Activated B cell treated with CpG ODN at 0.5 μM for 24 hours (primary cell): ENCODE measurements at regions not wholly inside any gene's neighbourhood (a gene's known extent, or its start where the extent isn't known, plus 50 kb on each side); places are given as distances from the start of the nearest gene placed in this dataset.

ENCODE experiments used
- ATAC-seq: fragments of 200-7000 bp; cut with Tn5 transposase; one replicate; pipeline ENCODE4 v1.10.0; 2021; ENCODE audit warnings: low read depth, mild to moderate bottlenecking, moderate library complexity
- CTCF ChIA-PET: fragments of 350-600 bp; sonication (Branson Sonifier 250); formaldehyde crosslinking; loops from one replicate; lab custom pipeline; 2021; ENCODE audit warnings: antibody characterized with exemption; lab: Charles Lee
- POLR2A ChIA-PET: fragments of 350-600 bp; sonication (Branson Sonifier 250); formaldehyde crosslinking; loops from one replicate; lab custom pipeline; 2021; ENCODE audit warnings: antibody characterized with exemption; lab: Charles Lee
- DNase-seq: peaks from one replicate; pipeline ENCODE4 v3.0.0; 2022
- H3K27ac Mint-ChIP-seq: one replicate; pipeline ENCODE4 v1.8.0; 2020; ENCODE audit warnings: mixed read lengths
- H3K27me3 Mint-ChIP-seq: one replicate; pipeline ENCODE4 v1.8.0; 2021; ENCODE audit warnings: mixed read lengths
- H3K36me3 Mint-ChIP-seq: one replicate; pipeline ENCODE4 v1.8.0; 2021; ENCODE audit warnings: low read depth, mixed read lengths
- H3K4me1 Mint-ChIP-seq: one replicate; pipeline ENCODE4 v1.8.0; 2021; ENCODE audit warnings: mixed read lengths
- H3K4me3 Mint-ChIP-seq: one replicate; pipeline ENCODE4 v1.8.0; 2020; ENCODE audit warnings: mild to moderate bottlenecking, mixed read lengths
- H3K9me3 Mint-ChIP-seq: one replicate; pipeline ENCODE4 v1.8.0; 2020; ENCODE audit warnings: mixed read lengths
- CTCF ChIP-seq: fragments of 200-600 bp; IDR thresholded peaks from one replicate; pipeline ENCODE4 v1.8.0; 2022; ENCODE audit warnings: antibody characterized with exemption, mild to moderate bottlenecking
- intact Hi-C: fragments of 100-400 bp; cut with micrococcal nuclease; formaldehyde crosslinking; loops from one replicate; pipeline ENCODE4 v1.15.1; 2024

GRCh38 chr11:27205250-27205649 lies 157.8 kb downstream of the CCDC34 start:
- intact Hi-C loops = no loop called here
- no peak for DNase-seq

GRCh38 chr11:27204529-27204928 lies 158.5 kb downstream of the CCDC34 start:
- Mint-ChIP-seq H3K27ac (no peak overlapping the region), H3K4me3 (no peak overlapping the region), H3K9me3 (no peaks in the 10 kb centered on the region), H3K27me3 (peaks cover 2% of the 10 kb centered on the region), H3K4me1 (no peaks in the 10 kb centered on the region), H3K36me3 (no peaks in the 10 kb centered on the region)
- no peak for ATAC-seq
- intact Hi-C loops = no loop called here
- DNase-seq = no peak
- TF ChIP-seq CTCF = no peak
- ChIA-PET CTCF (no interaction called here), POLR2A (no interaction called here)

More at GRCh38 chr11:27205250-27205649, 157.8 kb downstream of the CCDC34 start:
- no peaks in the 10 kb centered on the region for H3K36me3 Mint-ChIP-seq
- H3K27ac Mint-ChIP-seq = no peak overlapping the region
- ChIA-PET POLR2A (no interaction called here), CTCF (no interaction called here)
- H3K4me1 Mint-ChIP-seq = no peaks in the 10 kb centered on the region
- no peak overlapping the region for H3K4me3 Mint-ChIP-seq
- no peak for ATAC-seq
- peaks cover 2% of the 10 kb centered on the region for H3K27me3 Mint-ChIP-seq
- no peak for TF ChIP-seq CTCF
- no peaks in the 10 kb centered on the region for H3K9me3 Mint-ChIP-seq

GRCh38 chr11:27203077-27203647 lies 159.9 kb downstream of the CCDC34 start:
- ChIA-PET POLR2A (no interaction called here), CTCF (no interaction called here)
- no peaks in the 10 kb centered on the region for H3K9me3 Mint-ChIP-seq
- DNase-seq (no peak), ATAC-seq (no peak)
- H3K4me1 Mint-ChIP-seq = no peaks in the 10 kb centered on the region
- H3K4me3 Mint-ChIP-seq = no peak overlapping the region
- no peak overlapping the region for H3K27ac Mint-ChIP-seq
- H3K27me3 Mint-ChIP-seq = no peaks in the 10 kb centered on the region
- intact Hi-C loops = no loop called here
- H3K36me3 Mint-ChIP-seq = no peaks in the 10 kb centered on the region
- no peak for TF ChIP-seq CTCF

DNA sequence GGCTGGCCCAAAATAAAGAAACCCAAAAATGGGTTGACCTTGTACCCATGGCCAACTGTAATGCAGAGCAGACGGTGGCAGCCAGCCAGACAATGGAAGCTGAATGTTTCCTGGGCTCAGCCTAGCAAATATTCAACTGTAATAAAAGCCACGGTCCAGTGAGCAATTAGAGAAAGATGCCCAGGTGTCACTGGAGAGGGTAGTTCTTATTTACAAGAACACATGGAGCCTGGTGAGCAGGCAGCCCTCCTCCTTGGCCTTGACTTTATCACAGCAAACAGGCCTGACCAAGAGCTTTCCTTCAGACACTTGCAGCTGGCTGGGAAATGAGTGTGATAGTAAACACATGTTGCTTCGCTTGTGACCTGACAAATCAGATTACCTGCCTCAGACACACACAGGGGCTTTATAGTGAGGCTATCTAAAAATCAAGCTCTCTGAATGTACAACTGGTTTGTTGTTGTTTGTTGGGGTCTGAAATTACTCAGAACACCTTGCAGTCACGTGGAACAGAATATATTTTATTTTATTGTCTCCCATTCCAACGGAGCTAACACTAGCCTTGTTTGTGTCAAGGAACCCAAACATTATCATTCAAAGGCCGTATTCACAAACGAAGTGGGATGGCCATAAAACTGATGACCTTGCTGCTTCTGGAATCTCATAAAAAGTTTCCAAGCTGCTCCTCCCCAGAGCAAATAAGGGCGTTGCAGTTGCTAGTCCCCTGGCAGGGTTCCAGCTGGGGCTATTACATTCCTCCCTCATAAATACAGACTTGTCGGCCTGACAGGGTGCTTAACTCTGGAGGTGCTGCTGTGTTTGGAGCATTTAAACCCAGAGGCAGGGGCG lies 161.1 kb downstream of the BBOX1 start:
- POLR2A ChIA-PET = no interaction called here
- Mint-ChIP-seq H3K27me3 (no peaks in the 10 kb centered on the region), H3K36me3 (no peaks in the 10 kb centered on the region), H3K9me3 (no peaks in the 10 kb centered on the region), H3K4me1 (no peaks in the 10 kb centered on the region), H3K4me3 (no peak overlapping the region), H3K27ac (no peak overlapping the region)
- DNase-seq (no peak), ATAC-seq (no peak)
- intact Hi-C loops = no loop called here
- CTCF ChIA-PET = no interaction called here
- no peak for TF ChIP-seq CTCF

GRCh38 chr11:27200779-27201453 lies 160.3 kb downstream of the BBOX1 start:
- H3K36me3 Mint-ChIP-seq = no peaks in the 10 kb centered on the region
- no peaks in the 10 kb centered on the region for H3K4me1 Mint-ChIP-seq
- TF ChIP-seq CTCF = no peak
- no peak overlapping the region for H3K4me3 Mint-ChIP-seq
- ATAC-seq = no peak
- no peaks in the 10 kb centered on the region for H3K27me3 Mint-ChIP-seq
- H3K27ac Mint-ChIP-seq = no peak overlapping the region
- intact Hi-C loops = no loop called here
- ChIA-PET CTCF (no interaction called here), POLR2A (no interaction called here)
- DNase-seq = no peak
- H3K9me3 Mint-ChIP-seq = no peaks in the 10 kb centered on the region
